GM18507 (cell line): ENCODE measurements at regions not wholly inside any gene's neighbourhood (a gene's known extent, or its start where the extent isn't known, plus 50 kb on each side); places are given as distances from the start of the nearest gene placed in this dataset.
"Not testable (repeated sequence)": the region's sequence is repeated elsewhere in the genome, so short reads cannot be mapped to it uniquely, and the experiment has no call there.

Experiments
- DNase-seq: peaks from one replicate; pipeline ENCODE4 v3.0.0; 2011; ENCODE audit warnings: low read depth; ENCODE audit not compliant: insufficient read length; ENCODE audit errors: extremely low spot score
- FAIRE-seq: peaks from 2 replicates; lab custom pipeline; 2011; peaks lifted over from hg19 to GRCh38; lab: Jason Lieb, UNC

DNA sequence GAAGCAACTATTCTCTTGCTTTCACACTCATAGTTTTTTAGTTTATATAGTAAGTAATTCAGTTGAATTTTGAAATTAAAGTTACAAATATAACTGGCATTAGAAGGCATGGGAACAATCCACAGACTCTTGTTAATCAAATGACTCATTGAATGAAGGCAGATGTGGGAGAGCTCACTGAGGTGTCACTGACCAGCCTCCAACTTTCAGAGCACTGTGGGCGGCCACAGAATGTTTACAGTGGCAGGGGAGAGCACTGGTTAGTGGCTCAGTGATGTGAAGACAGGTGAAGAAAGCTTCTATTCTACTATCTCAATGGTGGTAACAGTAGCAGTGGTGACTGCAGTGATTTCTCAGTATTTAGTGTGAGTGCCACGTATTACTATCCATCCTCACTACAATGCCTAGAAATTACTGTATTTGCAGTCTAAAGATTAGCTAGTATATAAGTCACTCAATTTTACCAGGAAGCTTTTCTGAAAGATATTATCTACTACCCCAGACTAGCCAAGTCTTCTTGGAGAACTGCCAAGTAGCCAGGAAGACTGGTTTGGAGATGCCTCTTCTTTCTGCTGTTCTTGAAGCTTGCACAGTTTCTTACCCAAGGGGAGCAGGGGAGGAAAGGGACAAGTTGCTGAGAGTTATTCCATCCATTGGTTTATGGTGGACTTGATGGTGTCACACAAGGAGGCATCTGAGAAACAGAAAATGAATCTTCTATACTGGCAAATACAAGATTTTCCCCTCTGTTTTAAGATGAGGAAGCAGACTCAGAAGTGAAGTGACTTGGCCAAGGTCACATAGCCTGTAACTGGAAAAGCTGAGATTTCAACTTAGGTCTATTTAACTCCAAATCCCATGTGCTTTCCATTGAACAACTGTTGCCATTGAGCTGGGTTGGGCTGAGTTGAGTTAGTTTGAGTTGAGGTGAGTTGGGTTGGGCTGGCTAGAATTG, 231.2 kb downstream of the ANKRD60 start:
- DNase-seq (no peak), FAIRE-seq (no peak)

DNA sequence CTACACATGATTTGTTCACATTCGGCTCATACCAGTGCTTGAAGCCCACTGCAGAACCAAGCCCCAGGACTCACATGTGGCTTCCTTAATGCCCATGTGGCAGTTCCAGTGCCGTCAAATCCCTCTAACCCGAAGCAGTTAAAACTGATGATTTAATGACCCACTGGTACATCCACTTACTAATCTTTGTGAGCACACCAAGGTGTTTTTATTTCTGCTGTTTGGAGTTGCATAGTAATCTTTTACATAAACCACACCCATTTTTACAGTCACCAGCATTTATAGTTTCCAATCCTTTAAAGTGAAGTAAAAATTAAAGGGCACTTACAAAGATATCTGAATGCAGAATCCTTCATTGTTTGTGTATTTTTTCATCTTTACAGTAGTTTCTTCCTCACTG, 232.0 kb downstream of the ANKRD60 start:
- DNase-seq: no peak
- FAIRE-seq: no peak

- FAIRE-seq (no peak), DNase-seq (no peak)
Measured at GRCh38 chr20:57995381-57995977, 233.0 kb downstream of the ANKRD60 start.

GRCh38 chr20:57993716-57994431, 234.6 kb downstream of the ANKRD60 start:
- FAIRE-seq: no peak
- DNase-seq: no peak

GRCh38 chr20:57991211-57991881, 237.1 kb downstream of the ANKRD60 start:
- FAIRE-seq (no peak), DNase-seq (no peak)

- FAIRE-seq: no peak
Measured at GRCh38 chr20:57990396-57990987, 238.0 kb downstream of the ANKRD60 start.

DNA sequence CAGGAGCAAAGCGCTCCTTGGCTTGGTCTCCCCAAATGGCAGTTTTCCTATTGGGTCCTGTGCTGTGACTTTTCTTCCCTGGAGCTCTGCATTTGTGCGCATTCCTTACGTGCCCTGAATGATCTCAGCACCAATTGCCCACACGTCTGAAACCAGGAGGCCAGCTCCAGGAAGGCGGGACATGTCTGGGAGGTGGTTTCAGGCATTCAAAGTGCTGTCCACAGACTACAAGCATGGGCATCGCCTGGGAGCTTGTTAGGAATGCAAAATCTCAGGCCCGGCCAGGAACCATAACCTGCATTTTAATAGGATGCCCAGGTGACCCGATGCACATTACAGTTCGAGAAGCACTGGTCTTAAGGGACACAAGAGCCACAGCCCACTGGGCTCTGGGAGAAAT, 239.6 kb downstream of the ANKRD60 start:
- FAIRE-seq (no peak), DNase-seq (no peak)

More at GRCh38 chr20:57990396-57990987, 238.0 kb downstream of the ANKRD60 start:
- DNase-seq: no peak

- DNase-seq (no peak), FAIRE-seq (no peak)
Measured at GRCh38 chr20:57988422-57988821, 240.0 kb downstream of the ANKRD60 start.

DNA sequence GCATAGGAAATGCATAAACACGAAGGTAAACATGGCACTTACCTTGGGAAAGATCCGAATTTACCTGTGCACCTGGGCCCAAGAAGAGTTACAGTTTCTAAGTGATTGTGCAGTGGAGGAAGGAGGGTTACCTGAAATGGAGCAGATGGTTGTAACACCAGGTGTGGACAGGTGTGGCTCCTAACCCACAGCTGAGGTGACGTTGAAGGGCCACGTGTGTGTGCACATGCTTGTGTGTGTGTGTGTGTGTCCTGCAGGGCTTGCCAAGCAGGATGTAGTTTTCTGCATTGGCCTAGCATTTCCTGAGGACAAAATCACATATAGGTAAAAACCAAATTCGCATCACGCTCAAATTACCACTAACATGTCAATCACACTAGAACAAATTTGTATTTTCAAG, 240.8 kb downstream of the ANKRD60 start:
- FAIRE-seq (no peak), DNase-seq (no peak)

- FAIRE-seq (no peak), DNase-seq (no peak)
Measured at GRCh38 chr20:57986666-57987065, 241.8 kb downstream of the ANKRD60 start.

DNA sequence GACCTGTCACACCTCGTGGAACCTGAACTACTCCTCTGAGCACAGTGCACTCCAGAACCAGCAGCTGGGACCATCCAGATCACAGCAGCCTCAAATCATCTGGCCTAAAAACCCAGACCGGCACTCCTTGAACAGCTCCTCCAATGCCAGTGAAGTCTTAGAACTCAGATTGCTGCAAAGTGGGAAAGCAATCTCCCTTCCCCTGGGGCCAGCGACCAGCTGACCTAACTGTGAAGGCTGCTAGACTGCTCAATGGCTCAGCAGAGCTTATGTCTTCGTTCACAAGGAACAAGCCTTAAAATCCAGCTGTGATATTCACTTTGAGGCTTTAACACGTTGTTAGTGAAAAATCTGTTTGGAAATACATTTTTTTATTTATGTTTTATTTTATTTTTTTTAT, 243.2 kb downstream of the ANKRD60 start:
- DNase-seq: no peak
- no peak for FAIRE-seq

DNA sequence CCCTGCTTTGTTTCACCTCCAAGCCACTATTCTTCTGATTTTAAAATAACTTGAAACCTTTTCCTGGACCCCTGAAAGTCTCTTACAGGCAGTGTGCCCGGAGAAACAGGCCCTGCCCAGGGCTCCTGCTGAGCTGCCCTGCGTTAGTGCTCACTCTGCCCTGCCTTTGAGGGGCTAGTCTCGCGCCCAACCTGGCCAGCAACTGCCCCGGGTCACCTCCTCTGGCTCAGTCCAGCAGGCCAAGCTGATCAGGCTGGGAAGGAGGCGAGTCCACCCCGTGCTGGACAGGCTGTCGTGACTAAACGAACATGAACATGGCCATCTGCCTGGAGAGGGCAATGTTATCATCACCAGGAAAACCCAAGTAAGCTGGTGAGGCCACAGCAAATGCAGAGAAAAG, 245.4 kb downstream of the ANKRD60 start:
- FAIRE-seq (no peak), DNase-seq (no peak)

DNA sequence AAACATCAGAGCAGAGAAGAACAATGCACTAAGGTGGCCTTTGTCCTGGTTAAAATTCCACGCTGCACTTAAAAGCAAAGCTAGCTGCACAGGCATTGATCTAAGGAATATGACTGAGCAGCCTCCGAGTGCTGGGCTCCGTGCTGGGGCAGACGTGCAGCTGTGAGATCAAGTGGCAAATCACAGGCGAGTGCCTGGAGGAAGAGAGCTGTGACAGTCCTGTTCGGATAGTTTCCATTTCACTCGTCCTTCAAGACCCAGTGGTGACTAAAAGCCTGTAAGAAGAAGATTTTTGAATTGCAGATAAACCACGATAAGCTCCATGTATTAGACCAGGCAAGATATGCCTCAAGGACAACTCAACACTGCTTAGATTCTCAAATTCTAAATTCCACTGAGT, 247.9 kb downstream of the ANKRD60 start:
- FAIRE-seq (no peak), DNase-seq (no peak)

GRCh38 chr20:57977569-57977968, 250.9 kb downstream of the ANKRD60 start:
- FAIRE-seq: no peak
- no peak for DNase-seq

- no peak for DNase-seq
- FAIRE-seq: no peak
Measured at GRCh38 chr20:57977141-57977540, 251.3 kb downstream of the ANKRD60 start.

DNA sequence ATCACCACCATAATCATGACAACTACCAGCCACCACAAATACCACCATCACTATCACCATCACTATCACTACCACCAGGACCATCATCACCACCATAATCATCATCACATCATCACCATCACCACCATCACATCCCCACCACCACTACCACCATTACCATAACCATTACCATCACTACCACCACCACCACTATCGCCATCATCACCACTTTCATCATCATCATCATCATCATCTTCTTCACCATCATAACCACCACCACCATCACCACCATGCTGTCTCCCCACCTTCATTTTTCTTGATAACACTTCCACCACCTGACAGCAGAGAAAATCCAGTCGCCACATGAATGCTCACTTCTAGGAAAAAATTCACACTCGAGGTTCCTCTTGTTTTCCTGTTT, 253.6 kb downstream of the ANKRD60 start:
- FAIRE-seq (no peak), DNase-seq (no peak)

GRCh38 chr20:57973886-57974285, 254.6 kb downstream of the ANKRD60 start:
- no peak for FAIRE-seq
- no peak for DNase-seq

DNA sequence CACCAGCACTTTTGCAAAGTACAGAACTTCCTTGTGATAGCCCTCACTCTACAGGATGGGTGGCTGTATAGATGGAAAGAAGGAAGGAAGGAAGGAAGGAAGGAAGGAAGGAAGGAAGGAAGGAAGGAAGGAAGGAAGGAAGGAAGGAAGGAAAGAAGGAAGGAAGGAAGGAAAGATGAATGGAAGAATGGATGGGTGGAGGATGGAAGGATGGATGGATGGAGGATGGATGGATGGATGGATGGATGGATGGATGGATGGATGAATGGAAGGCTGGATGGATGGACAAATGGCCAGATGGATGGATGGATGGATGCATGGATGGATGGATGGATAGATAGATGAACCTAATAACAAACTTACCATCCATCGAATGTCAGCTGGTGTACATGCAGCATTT, 256.9 kb downstream of the ANKRD60 start:
- not testable (repeated sequence) for FAIRE-seq, DNase-seq

DNA sequence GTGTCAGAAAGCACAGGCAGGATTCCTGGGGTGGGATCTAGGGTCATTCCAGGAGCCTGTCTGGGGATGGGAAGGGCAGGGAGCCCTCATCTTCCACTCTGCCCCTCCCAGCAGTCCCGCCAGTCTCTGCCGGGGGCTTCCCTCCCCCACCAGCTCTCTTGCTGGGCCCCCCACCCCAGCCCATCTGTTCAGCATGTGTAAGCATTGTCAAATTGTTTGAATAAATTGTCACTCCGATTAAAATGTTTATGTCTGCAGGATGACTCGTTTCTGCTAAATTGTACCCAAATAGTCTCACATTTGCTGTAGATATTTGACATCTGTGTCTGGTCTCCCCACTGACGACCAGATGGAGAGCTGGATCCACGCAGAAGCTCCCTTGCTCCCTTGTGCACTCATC, 257.6 kb downstream of the ANKRD60 start:
- FAIRE-seq (no peak), DNase-seq (no peak)
